HEK293 (cell line): ENCODE measurements at regions not wholly inside any gene's neighbourhood (a gene's known extent, or its start where the extent isn't known, plus 50 kb on each side); places are given as distances from the start of the nearest gene placed in this dataset.

Experiments used
- CTCF ChIA-PET: fragments of 350-600 bp; formaldehyde crosslinking; extraction: SDS; loops from one replicate; lab custom pipeline; 2021; ENCODE audit warnings: antibody characterized with exemption; lab: Yijun Ruan, JAX
- POLR2A ChIA-PET: fragments of 300-600 bp; formaldehyde crosslinking; extraction: SDS; loops from one replicate; lab custom pipeline; 2020; ENCODE audit warnings: antibody characterized with exemption, inconsistent platforms; lab: Yijun Ruan, JAX
- H3K27ac ChIP-seq: fragments of 200-500 bp; sonication (Bioruptor generic); 2 replicates; pipeline ENCODE4 v1.5.1; 2014; ENCODE audit warnings: low read depth, low read length, control low read depth, inconsistent platforms; ENCODE audit errors: extremely low read depth
- H3K36me3 ChIP-seq, 2 experiments: fragments of 200-500 bp in 1 of 2; sonication (Bioruptor generic) in 1 of 2; 1 replicate in 1 of 2; 2 replicates in 1 of 2; pipeline ENCODE4 v1.5.1; 2014 to 2017; ENCODE audit warnings: inconsistent platforms in 2 of 2, low read length in 2 of 2; ENCODE audit not compliant: control insufficient read depth in 2 of 2, insufficient read depth in 1 of 2
- H3K4me1 ChIP-seq: fragments of 200-500 bp; sonication (Bioruptor generic); 2 replicates; pipeline ENCODE4 v1.5.1; 2014; ENCODE audit warnings: mild to moderate bottlenecking, low read length, inconsistent platforms; ENCODE audit not compliant: control insufficient read depth, insufficient read depth
- H3K4me3 ChIP-seq: 2 replicates; pipeline ENCODE4 v1.5.1; 2011; ENCODE audit warnings: low read depth, mild to moderate bottlenecking, control low read depth, low read length, moderate library complexity
- H3K9me3 ChIP-seq: fragments of 200-500 bp; sonication (Bioruptor generic); 2 replicates; pipeline ENCODE4 v1.5.1; 2014; ENCODE audit warnings: low read depth, low read length, inconsistent platforms; ENCODE audit not compliant: control insufficient read depth, insufficient read depth
- FEZF1 ChIP-seq: fragments of 450-650 bp; formaldehyde crosslinking; IDR thresholded peaks from 2 replicates; pipeline ENCODE4 v1.5.1; 2016; ENCODE audit warnings: missing biosample characterization, missing genetic modification characterization
- GLI2 ChIP-seq: fragments of 450-650 bp; formaldehyde crosslinking; IDR thresholded peaks from 2 replicates; pipeline ENCODE4; 2017; ENCODE audit warnings: missing biosample characterization, missing genetic modification characterization, low read depth, borderline replicate concordance
- GLI4 ChIP-seq: fragments of 450-650 bp; formaldehyde crosslinking; IDR thresholded peaks from 2 replicates; pipeline ENCODE4 v1.5.1; 2016; ENCODE audit warnings: missing biosample characterization, missing genetic modification characterization
- GLIS1 ChIP-seq: fragments of 450-650 bp; formaldehyde crosslinking; IDR thresholded peaks from 2 replicates; pipeline ENCODE4 v1.5.1; 2016; ENCODE audit warnings: missing biosample characterization, missing genetic modification characterization
- MYNN ChIP-seq: fragments of 450-650 bp; formaldehyde crosslinking; IDR thresholded peaks from 2 replicates; pipeline ENCODE4 v1.5.1; 2016; ENCODE audit warnings: missing biosample characterization, missing genetic modification characterization, borderline replicate concordance
- REPIN1 ChIP-seq: fragments of 450-650 bp; formaldehyde crosslinking; IDR thresholded peaks from 2 replicates; pipeline ENCODE4 v1.5.1; 2017; ENCODE audit warnings: missing biosample characterization, missing genetic modification characterization, low read depth
- YY1 ChIP-seq: fragments of 450-650 bp; formaldehyde crosslinking; IDR thresholded peaks from 2 replicates; pipeline ENCODE4 v1.5.1; 2018; ENCODE audit warnings: missing biosample characterization, missing genetic modification characterization
- ZBTB44 ChIP-seq: fragments of 450-650 bp; IDR thresholded peaks from 2 replicates; pipeline ENCODE4 v1.5.1; 2018; ENCODE audit warnings: missing biosample characterization, mild to moderate bottlenecking, missing genetic modification characterization
- ZFP3 ChIP-seq: fragments of 450-650 bp; formaldehyde crosslinking; IDR thresholded peaks from 2 replicates; pipeline ENCODE4 v1.5.1; 2016; ENCODE audit warnings: low read depth, missing biosample characterization, missing genetic modification characterization
- ZFP69B ChIP-seq: fragments of 450-650 bp; formaldehyde crosslinking; IDR thresholded peaks from 2 replicates; pipeline ENCODE4 v1.5.1; 2016; ENCODE audit warnings: missing biosample characterization, missing genetic modification characterization
- ZNF132 ChIP-seq: fragments of 450-650 bp; formaldehyde crosslinking; IDR thresholded peaks from 2 replicates; pipeline ENCODE4 v1.5.1; 2017; ENCODE audit warnings: missing biosample characterization, missing genetic modification characterization, borderline replicate concordance
- ZNF133 ChIP-seq: fragments of 450-650 bp; formaldehyde crosslinking; IDR thresholded peaks from 2 replicates; pipeline ENCODE4 v1.5.1; 2016; ENCODE audit warnings: missing biosample characterization, missing genetic modification characterization
- ZNF214 ChIP-seq: fragments of 450-650 bp; formaldehyde crosslinking; IDR thresholded peaks from 2 replicates; pipeline ENCODE4 v1.5.1; 2017; ENCODE audit warnings: missing biosample characterization, mild to moderate bottlenecking, missing genetic modification characterization, borderline replicate concordance
- ZNF266 ChIP-seq: fragments of 450-650 bp; formaldehyde crosslinking; IDR thresholded peaks from 2 replicates; pipeline ENCODE4 v1.5.1; 2016; ENCODE audit warnings: missing biosample characterization, missing genetic modification characterization, low read depth
- ZNF391 ChIP-seq: fragments of 450-650 bp; formaldehyde crosslinking; IDR thresholded peaks from 2 replicates; pipeline ENCODE4 v1.5.1; 2016; ENCODE audit warnings: low read depth, missing biosample characterization, missing genetic modification characterization, borderline replicate concordance
- ZNF473 ChIP-seq: fragments of 450-650 bp; formaldehyde crosslinking; IDR thresholded peaks from 2 replicates; pipeline ENCODE4 v1.5.1; 2017; ENCODE audit warnings: missing biosample characterization, missing genetic modification characterization
- ZNF580 ChIP-seq: fragments of 450-650 bp; formaldehyde crosslinking; IDR thresholded peaks from 2 replicates; pipeline ENCODE4 v1.5.1; 2016; ENCODE audit warnings: missing biosample characterization, missing genetic modification characterization
- ZNF585B ChIP-seq: fragments of 450-650 bp; formaldehyde crosslinking; IDR thresholded peaks from 2 replicates; pipeline ENCODE4 v1.5.1; 2016; ENCODE audit warnings: missing biosample characterization, missing genetic modification characterization
- ZNF621 ChIP-seq: fragments of 450-650 bp; formaldehyde crosslinking; IDR thresholded peaks from 2 replicates; pipeline ENCODE4 v1.5.1; 2017; ENCODE audit warnings: missing biosample characterization, missing genetic modification characterization
- ZNF626 ChIP-seq: fragments of 450-650 bp; sonication (Bioruptor Pico); formaldehyde crosslinking; IDR thresholded peaks from 2 replicates; pipeline ENCODE4 v1.5.1; 2018; ENCODE audit warnings: missing biosample characterization, missing genetic modification characterization, inconsistent platforms
- ZNF629 ChIP-seq: fragments of 450-650 bp; formaldehyde crosslinking; IDR thresholded peaks from 2 replicates; pipeline ENCODE4 v1.5.1; 2017; ENCODE audit warnings: missing biosample characterization, missing genetic modification characterization
- ZNF704 ChIP-seq: fragments of 450-650 bp; formaldehyde crosslinking; IDR thresholded peaks from 2 replicates; pipeline ENCODE4 v1.5.1; 2016; ENCODE audit warnings: missing biosample characterization, missing genetic modification characterization
- ZNF792 ChIP-seq: fragments of 450-650 bp; formaldehyde crosslinking; IDR thresholded peaks from 2 replicates; pipeline ENCODE4 v1.5.1; 2016; ENCODE audit warnings: missing biosample characterization, missing genetic modification characterization
- TF ChIP-seq, protein P1 (sequence below): fragments of 450-650 bp; formaldehyde crosslinking; IDR thresholded peaks from 2 replicates; pipeline ENCODE4 v1.5.1; 2016; ENCODE audit warnings: missing biosample characterization, missing genetic modification characterization
- TF ChIP-seq, protein P2 (sequence below): fragments of 450-650 bp; formaldehyde crosslinking; IDR thresholded peaks from 2 replicates; pipeline ENCODE4 v1.5.1; 2016; ENCODE audit warnings: missing biosample characterization, missing genetic modification characterization, borderline replicate concordance

DNA sequence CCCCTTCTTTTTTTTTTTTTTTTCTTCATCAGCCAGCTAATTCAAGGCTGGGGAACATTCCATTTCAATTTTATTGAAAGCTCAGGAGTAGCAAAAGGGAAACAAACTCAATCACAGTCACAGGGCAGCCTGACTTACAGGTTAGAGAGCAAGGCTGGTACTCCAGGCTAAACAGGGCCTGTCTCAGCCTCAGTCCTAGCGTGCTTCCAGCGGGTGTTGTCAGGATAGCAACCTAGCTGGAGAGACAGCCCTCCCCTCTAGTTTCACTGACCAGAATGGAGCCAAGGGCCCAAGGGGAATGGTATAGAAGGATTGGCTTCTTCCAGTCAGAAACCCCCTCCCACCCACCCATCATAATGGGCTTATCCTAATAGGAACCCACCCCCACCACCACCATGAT is 132.9 kb downstream of the PXDC1 start:
- no peak for TF ChIP-seq ZNF704 (tag by site-specific recombination)
- TF ChIP-seq GLI2 (tag by site-specific recombination): no peak
- TF ChIP-seq GLIS1 (tag by site-specific recombination): no peak
- no peak for TF ChIP-seq ZNF626 (tag by site-specific recombination)
- TF ChIP-seq, protein P1, sequence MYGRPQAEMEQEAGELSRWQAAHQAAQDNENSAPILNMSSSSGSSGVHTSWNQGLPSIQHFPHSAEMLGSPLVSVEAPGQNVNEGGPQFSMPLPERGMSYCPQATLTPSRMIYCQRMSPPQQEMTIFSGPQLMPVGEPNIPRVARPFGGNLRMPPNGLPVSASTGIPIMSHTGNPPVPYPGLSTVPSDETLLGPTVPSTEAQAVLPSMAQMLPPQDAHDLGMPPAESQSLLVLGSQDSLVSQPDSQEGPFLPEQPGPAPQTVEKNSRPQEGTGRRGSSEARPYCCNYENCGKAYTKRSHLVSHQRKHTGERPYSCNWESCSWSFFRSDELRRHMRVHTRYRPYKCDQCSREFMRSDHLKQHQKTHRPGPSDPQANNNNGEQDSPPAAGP: no peak
- TF ChIP-seq ZNF621 (tag by site-specific recombination): no peak
- TF ChIP-seq GLI4 (tag by site-specific recombination): no peak
- no peak for TF ChIP-seq ZNF473 (tag by site-specific recombination)
- TF ChIP-seq ZNF585B (tag by site-specific recombination): no peak
- no peak for TF ChIP-seq ZNF266
- Histone ChIP-seq H3K9me3 (no peaks in the 10 kb centered on the region), H3K4me3 (no peak overlapping the region), H3K27ac (no peak overlapping the region), H3K4me1 (peaks cover 24% of the 10 kb centered on the region), H3K36me3 (no peaks in the 10 kb centered on the region)
- CTCF ChIA-PET: no interaction called here
- POLR2A ChIA-PET: no interaction called here

- Histone ChIP-seq H3K4me3 (no peak overlapping the region), H3K27ac (no peak overlapping the region), H3K9me3 (no peaks in the 10 kb centered on the region), H3K4me1 (peaks cover 29% of the 10 kb centered on the region), H3K36me3 (no peaks in the 10 kb centered on the region)
- ChIA-PET POLR2A (no interaction called here), CTCF (no interaction called here)
- TF ChIP-seq REPIN1 (tag by site-specific recombination) (no peak), ZFP3 (tag by site-specific recombination) (no peak), YY1 (tag by site-specific recombination) (0 out of 2 replicates have a peak, but pooled peaks have one; percentile 8), GLI4 (tag by site-specific recombination) (no peak), ZNF580 (tag by site-specific recombination) (no peak)
These were observed 133.7 kb downstream of the PXDC1 start for GRCh38 chr6:3617681-3618311.

DNA sequence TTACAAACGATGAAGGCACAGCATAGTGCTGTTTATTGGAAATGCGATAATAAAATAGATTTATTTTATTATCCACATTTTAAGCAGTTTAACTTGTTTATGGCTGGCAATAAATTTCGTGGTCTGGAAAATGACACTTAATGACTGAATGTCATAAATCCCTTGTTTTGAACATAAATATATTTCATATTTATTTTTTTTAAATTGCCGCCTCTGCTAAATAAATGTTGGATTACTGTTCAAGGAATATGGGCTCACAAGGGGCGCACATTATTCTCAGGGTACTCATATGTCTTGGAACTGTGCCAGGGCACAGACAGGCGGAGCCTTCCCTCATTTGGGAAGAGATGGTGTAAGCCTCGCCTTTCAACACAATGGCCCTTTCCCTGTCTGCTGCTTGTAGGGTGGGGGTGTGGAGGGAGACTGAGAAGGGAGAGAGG is 134.3 kb downstream of the PXDC1 start:
- no peaks in the 10 kb centered on the region for H3K9me3 ChIP-seq
- H3K4me3 ChIP-seq: no peak overlapping the region
- no peaks in the 10 kb centered on the region for H3K36me3 ChIP-seq
- H3K4me1 ChIP-seq: peaks cover 30% of the 10 kb centered on the region
- H3K27ac ChIP-seq: no peak overlapping the region
- ChIA-PET POLR2A (no interaction called here), CTCF (no interaction called here)
- peak; percentile 54 for TF ChIP-seq FEZF1 (tag by site-specific recombination)
- TF ChIP-seq ZNF133 (tag by site-specific recombination): no peak
- TF ChIP-seq ZNF792 (tag by site-specific recombination): no peak
- 0 out of 2 replicates have a peak, but pooled peaks have one; percentile 11 for TF ChIP-seq ZBTB44
- no peak for TF ChIP-seq MYNN
- no peak for TF ChIP-seq ZFP69B
- TF ChIP-seq YY1 (tag by site-specific recombination): 0 out of 2 replicates have a peak, but pooled peaks have one; percentile 8
- TF ChIP-seq GLI2 (tag by site-specific recombination): 0 out of 2 replicates have a peak, but pooled peaks have one; percentile 40
- no peak for TF ChIP-seq ZNF214
- 0 out of 2 replicates have a peak, but pooled peaks have one; percentile 12 for TF ChIP-seq ZNF629 (tag by site-specific recombination)
- TF ChIP-seq, protein P2, sequence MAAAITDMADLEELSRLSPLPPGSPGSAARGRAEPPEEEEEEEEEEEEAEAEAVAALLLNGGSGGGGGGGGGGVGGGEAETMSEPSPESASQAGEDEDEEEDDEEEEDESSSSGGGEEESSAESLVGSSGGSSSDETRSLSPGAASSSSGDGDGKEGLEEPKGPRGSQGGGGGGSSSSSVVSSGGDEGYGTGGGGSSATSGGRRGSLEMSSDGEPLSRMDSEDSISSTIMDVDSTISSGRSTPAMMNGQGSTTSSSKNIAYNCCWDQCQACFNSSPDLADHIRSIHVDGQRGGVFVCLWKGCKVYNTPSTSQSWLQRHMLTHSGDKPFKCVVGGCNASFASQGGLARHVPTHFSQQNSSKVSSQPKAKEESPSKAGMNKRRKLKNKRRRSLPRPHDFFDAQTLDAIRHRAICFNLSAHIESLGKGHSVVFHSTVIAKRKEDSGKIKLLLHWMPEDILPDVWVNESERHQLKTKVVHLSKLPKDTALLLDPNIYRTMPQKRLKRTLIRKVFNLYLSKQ (tag by site-specific recombination): no peak
- no peak for TF ChIP-seq ZNF132 (tag by site-specific recombination)
- no peak for TF ChIP-seq ZNF391 (tag by site-specific recombination)
- TF ChIP-seq, protein P1: no peak
